Fibroblast of lung (primary cell): ENCODE measurements at regions not wholly inside any gene's neighbourhood (a gene's known extent, or its start where the extent isn't known, plus 50 kb on each side); places are given as distances from the start of the nearest gene placed in this dataset.

ENCODE experiments used
- DNase-seq, 2 donors: peaks; one replicate each; pipeline versions ENCODE4 v3.0.0 to v3.0.0-alpha.2; 2010; ENCODE audit warnings: low read depth in 2 of 2
- H2AFZ ChIP-seq: 2 replicates; pipeline ENCODE4 v1.5.1; 2012; ENCODE audit warnings: low read length, control low read depth, inconsistent platforms
- H3K27ac ChIP-seq: 2 replicates; pipeline ENCODE4 v1.5.1; 2011; ENCODE audit warnings: low read length, control low read depth; ENCODE audit not compliant: insufficient read depth
- H3K27me3 ChIP-seq: 2 replicates; pipeline ENCODE4 v1.5.1; 2011; ENCODE audit warnings: mild to moderate bottlenecking, low read length; ENCODE audit not compliant: control insufficient read depth, insufficient read depth
- H3K36me3 ChIP-seq: 2 replicates; pipeline ENCODE4 v1.5.1; 2011; ENCODE audit warnings: low read length; ENCODE audit not compliant: control insufficient read depth, insufficient read depth
- H3K4me1 ChIP-seq: 2 replicates; pipeline ENCODE4 v1.5.1; 2011; ENCODE audit warnings: low read length; ENCODE audit not compliant: control insufficient read depth, insufficient read depth; ENCODE audit errors: extremely low read depth
- H3K4me2 ChIP-seq: 2 replicates; pipeline ENCODE4 v1.5.1; 2011; ENCODE audit warnings: low read length, control low read depth; ENCODE audit not compliant: insufficient read depth; ENCODE audit errors: extremely low read depth
- H3K4me3 ChIP-seq, 4 experiments: fragments of 200-600 bp in 1 of 4; sonication (generic) in 1 of 4; replicated peaks in 1 of 4; 2 replicates each; pipeline ENCODE4 v1.5.1; 2011 to 2016; ENCODE audit warnings: low read length in 4 of 4, low read depth in 3 of 4, mild to moderate bottlenecking in 3 of 4, control low read depth in 2 of 4, inconsistent platforms in 1 of 4, mixed read lengths in 1 of 4; ENCODE audit not compliant: insufficient read depth in 1 of 4; ENCODE audit errors: control extremely low read depth in 1 of 4
- H3K79me2 ChIP-seq: 2 replicates; pipeline ENCODE4 v1.5.1; 2012; ENCODE audit warnings: mild to moderate bottlenecking, low read length, inconsistent platforms; ENCODE audit not compliant: control insufficient read depth, insufficient read depth
- H3K9ac ChIP-seq: 2 replicates; pipeline ENCODE4 v1.5.1; 2011; ENCODE audit warnings: mild to moderate bottlenecking, low read length, control low read depth; ENCODE audit not compliant: insufficient read depth
- H3K9me3 ChIP-seq: 2 replicates; pipeline ENCODE4 v1.5.1; 2012; ENCODE audit warnings: low read depth, low read length; ENCODE audit not compliant: control insufficient read depth, insufficient read depth
- H4K20me1 ChIP-seq: 2 replicates; pipeline ENCODE4 v1.5.1; 2011; ENCODE audit warnings: low read length; ENCODE audit not compliant: control insufficient read depth, insufficient read depth; ENCODE audit errors: extremely low read depth
- EZH2 ChIP-seq: IDR thresholded peaks from 2 replicates; pipeline ENCODE4 v1.5.1; 2012; ENCODE audit warnings: low read length, control low read depth, mild to moderate bottlenecking; ENCODE audit errors: missing control alignments
- TF ChIP-seq, protein P1 (sequence below), 2 donors: IDR thresholded peaks in 1 of 2; conservative IDR thresholded peaks in 1 of 2; 1 replicate in 1 of 2; 2 replicates in 1 of 2; pipeline ENCODE4 v1.5.1; 2011 to 2012; ENCODE audit warnings: low read length in 2 of 2, control low read depth in 1 of 2, inconsistent platforms in 1 of 2, low read depth in 1 of 2, mild to moderate bottlenecking in 1 of 2

DNA sequence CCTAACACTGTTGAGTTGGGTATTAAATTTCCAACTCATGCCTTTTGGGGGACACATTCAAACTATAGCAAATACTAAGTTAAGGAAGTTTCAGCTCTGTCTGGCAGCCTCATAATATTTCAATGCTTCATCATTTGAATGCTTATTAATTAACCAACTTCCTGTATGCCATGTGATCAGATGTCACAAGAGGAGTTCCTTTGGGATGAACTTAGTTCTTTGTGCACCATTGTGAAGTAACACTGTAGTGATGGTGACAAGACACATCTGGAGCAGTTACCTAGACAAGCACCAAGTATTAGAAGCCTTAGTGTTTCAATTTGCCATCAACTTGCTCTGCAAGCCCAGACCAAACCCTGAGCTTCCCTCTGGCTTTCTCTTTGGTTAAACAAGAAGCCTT is 90.7 kb upstream of the IL12B start:
- H3K9me3 ChIP-seq = no peaks in the 10 kb centered on the region
- no peaks in the 10 kb centered on the region for H3K36me3 ChIP-seq
- no peak overlapping the region for H3K27ac ChIP-seq
- TF ChIP-seq, protein P1, sequence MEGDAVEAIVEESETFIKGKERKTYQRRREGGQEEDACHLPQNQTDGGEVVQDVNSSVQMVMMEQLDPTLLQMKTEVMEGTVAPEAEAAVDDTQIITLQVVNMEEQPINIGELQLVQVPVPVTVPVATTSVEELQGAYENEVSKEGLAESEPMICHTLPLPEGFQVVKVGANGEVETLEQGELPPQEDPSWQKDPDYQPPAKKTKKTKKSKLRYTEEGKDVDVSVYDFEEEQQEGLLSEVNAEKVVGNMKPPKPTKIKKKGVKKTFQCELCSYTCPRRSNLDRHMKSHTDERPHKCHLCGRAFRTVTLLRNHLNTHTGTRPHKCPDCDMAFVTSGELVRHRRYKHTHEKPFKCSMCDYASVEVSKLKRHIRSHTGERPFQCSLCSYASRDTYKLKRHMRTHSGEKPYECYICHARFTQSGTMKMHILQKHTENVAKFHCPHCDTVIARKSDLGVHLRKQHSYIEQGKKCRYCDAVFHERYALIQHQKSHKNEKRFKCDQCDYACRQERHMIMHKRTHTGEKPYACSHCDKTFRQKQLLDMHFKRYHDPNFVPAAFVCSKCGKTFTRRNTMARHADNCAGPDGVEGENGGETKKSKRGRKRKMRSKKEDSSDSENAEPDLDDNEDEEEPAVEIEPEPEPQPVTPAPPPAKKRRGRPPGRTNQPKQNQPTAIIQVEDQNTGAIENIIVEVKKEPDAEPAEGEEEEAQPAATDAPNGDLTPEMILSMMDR (conservative IDR thresholded peaks at IDR 0.05 in 1 of 2, IDR thresholded peaks at IDR 0.05 in 1 of 2; ENCODE audit: low read depth in 1 of 2, low read length in 2 of 2) = no peak
- TF ChIP-seq EZH2 = no peak
- H3K27me3 ChIP-seq = no peaks in the 10 kb centered on the region
- H3K79me2 ChIP-seq = no peaks in the 10 kb centered on the region
- H3K9ac ChIP-seq = no peak overlapping the region
- no peaks in the 10 kb centered on the region for H3K4me1 ChIP-seq
- H2AFZ ChIP-seq = no peak overlapping the region
- H3K4me3 ChIP-seq = no peak overlapping the region
- H3K4me2 ChIP-seq = no peak overlapping the region
- no peaks in the 10 kb centered on the region for H4K20me1 ChIP-seq
- DNase-seq = peak in 1 of 2 donors; percentile 24

DNA sequence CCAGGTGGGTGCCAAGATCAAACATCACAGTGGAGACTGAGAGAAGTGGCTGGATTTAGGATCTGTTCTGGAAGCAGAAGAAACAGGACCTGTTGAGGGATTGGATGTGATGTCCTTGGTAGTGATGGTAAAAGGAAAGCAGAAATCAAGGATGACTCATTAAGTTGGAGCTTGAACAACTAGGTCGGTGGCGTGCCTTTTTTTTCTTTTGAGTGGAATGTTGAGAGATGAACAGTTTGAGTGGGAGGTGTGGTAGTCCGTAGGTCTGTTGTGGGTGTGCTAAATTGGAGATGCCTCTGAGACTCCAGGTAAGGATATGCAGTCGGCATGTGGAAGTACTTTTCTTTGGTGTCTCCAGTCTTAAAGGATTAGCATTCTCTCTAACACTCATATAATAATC is 92.1 kb upstream of the IL12B start:
- no peak for TF ChIP-seq EZH2
- TF ChIP-seq, protein P1 (conservative IDR thresholded peaks at IDR 0.05 in 1 of 2, IDR thresholded peaks at IDR 0.05 in 1 of 2; ENCODE audit: low read depth in 1 of 2, low read length in 2 of 2) = no peak
- H3K9me3 ChIP-seq = no peaks in the 10 kb centered on the region
- no peak overlapping the region for H3K4me3 ChIP-seq
- no peaks in the 10 kb centered on the region for H3K79me2 ChIP-seq
- H3K4me2 ChIP-seq = no peak overlapping the region
- no peak overlapping the region for H3K9ac ChIP-seq
- no peaks in the 10 kb centered on the region for H3K4me1 ChIP-seq
- no peaks in the 10 kb centered on the region for H3K36me3 ChIP-seq
- no peaks in the 10 kb centered on the region for H4K20me1 ChIP-seq
- no peak overlapping the region for H3K27ac ChIP-seq
- peak in 1 of 2 donors; percentile 64 for DNase-seq
- H3K27me3 ChIP-seq = no peaks in the 10 kb centered on the region
- H2AFZ ChIP-seq = no peak overlapping the region

DNA sequence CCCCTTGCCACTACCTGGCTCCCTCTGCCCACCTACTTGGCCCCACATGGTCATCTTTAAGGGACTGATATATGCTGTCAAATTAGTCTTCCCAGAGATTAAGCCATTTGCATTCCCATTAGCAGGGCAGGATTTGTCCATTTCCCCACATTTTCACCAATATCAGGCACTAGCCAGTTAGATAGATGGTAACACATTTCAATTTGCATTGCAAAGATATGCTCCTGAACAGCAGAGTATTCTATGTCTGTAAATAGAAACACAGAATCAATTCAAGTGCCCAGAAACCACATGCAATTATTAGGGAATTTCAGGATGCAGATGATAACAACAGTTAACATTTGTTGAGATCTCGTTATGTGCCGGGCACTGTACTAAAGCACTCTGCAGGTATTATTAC is 92.6 kb upstream of the IL12B start:
- no peaks in the 10 kb centered on the region for H3K27me3 ChIP-seq
- H4K20me1 ChIP-seq = no peaks in the 10 kb centered on the region
- no peak for DNase-seq
- no peak overlapping the region for H3K4me2 ChIP-seq
- no peak overlapping the region for H3K27ac ChIP-seq
- H2AFZ ChIP-seq = no peak overlapping the region
- no peaks in the 10 kb centered on the region for H3K4me1 ChIP-seq
- no peaks in the 10 kb centered on the region for H3K79me2 ChIP-seq
- H3K9ac ChIP-seq = no peak overlapping the region
- TF ChIP-seq, protein P1 (conservative IDR thresholded peaks at IDR 0.05 in 1 of 2, IDR thresholded peaks at IDR 0.05 in 1 of 2; ENCODE audit: low read depth in 1 of 2, low read length in 2 of 2) = no peak
- no peak for TF ChIP-seq EZH2
- H3K36me3 ChIP-seq = no peaks in the 10 kb centered on the region
- no peak overlapping the region for H3K4me3 ChIP-seq
- no peaks in the 10 kb centered on the region for H3K9me3 ChIP-seq
